H1 (cell line): ENCODE measurements at regions not wholly inside any gene's neighbourhood (a gene's known extent, or its start where the extent isn't known, plus 50 kb on each side); places are given as distances from the start of the nearest gene placed in this dataset.

Experiments
- CTCF ChIA-PET: fragments of 300-600 bp; sonication (Branson Sonifier 250); formaldehyde crosslinking; loops from one replicate; lab custom pipeline; 2021; ENCODE audit not compliant: partially characterized antibody; lab: Charles Lee
- POLR2A ChIA-PET: fragments of 300-600 bp; sonication (Branson Sonifier 250); formaldehyde crosslinking; loops from one replicate; lab custom pipeline; 2021; ENCODE audit warnings: inconsistent platforms; ENCODE audit not compliant: partially characterized antibody; lab: Charles Lee
- DNase-seq, 2 experiments: peaks; one replicate each; pipeline versions ENCODE4 v3.0.0 to v3.0.0-alpha.2; 2010 to 2022; ENCODE audit warnings: low spot score in 2 of 2, low read depth in 1 of 2, mixed read lengths in 1 of 2
- FAIRE-seq: peaks from 2 replicates; lab custom pipeline; 2011; peaks lifted over from hg19 to GRCh38; lab: Jason Lieb, UNC
- H2AFZ ChIP-seq: 2 replicates; pipeline ENCODE4 v1.8.1; 2012; ENCODE audit warnings: low read length, inconsistent platforms
- H2AK5ac ChIP-seq: 2 replicates; pipeline ENCODE4 v1.6.1; 2013; ENCODE audit warnings: low read depth, low read length
- H2BK120ac ChIP-seq: replicated peaks from 2 replicates; pipeline ENCODE3; 2013; ENCODE audit warnings: low read depth, low read length, inconsistent platforms
- H2BK12ac ChIP-seq: 2 replicates; pipeline ENCODE4 v1.6.1; 2013; ENCODE audit warnings: low read depth, low read length
- H2BK15ac ChIP-seq: 2 replicates; pipeline ENCODE4 v1.6.1; 2013; ENCODE audit warnings: low read length
- H2BK20ac ChIP-seq: 2 replicates; pipeline ENCODE4 v1.6.1; 2013; ENCODE audit warnings: low read length
- H2BK5ac ChIP-seq: 2 replicates; pipeline ENCODE4 v1.6.1; 2013; ENCODE audit warnings: low read depth, low read length
- H3K14ac ChIP-seq: 2 replicates; pipeline ENCODE4 v1.6.1; 2013; ENCODE audit warnings: inconsistent platforms; ENCODE audit not compliant: insufficient read length
- H3K18ac ChIP-seq: 2 replicates; pipeline ENCODE4 v1.6.1; 2013; ENCODE audit warnings: low read length; ENCODE audit errors: extremely low read depth
- H3K23ac ChIP-seq: 2 replicates; pipeline ENCODE4 v1.6.1; 2013; ENCODE audit warnings: inconsistent platforms; ENCODE audit not compliant: insufficient read length
- H3K23me2 ChIP-seq: 2 replicates; pipeline ENCODE4 v1.6.1; 2013; ENCODE audit warnings: low read depth, low read length
- H3K27ac ChIP-seq: 2 replicates; pipeline ENCODE4 v1.6.1; 2011; ENCODE audit warnings: low read depth, low read length, inconsistent platforms
- H3K27me3 ChIP-seq, 4 experiments: replicated peaks in 1 of 4; 1 replicate in 1 of 4; 2 replicates in 3 of 4; pipeline versions ENCODE4 v1.6.1 to v1.8.1; 2011 to 2013; ENCODE audit warnings: low read length in 3 of 4, mild to moderate bottlenecking in 3 of 4, inconsistent platforms in 2 of 4, mixed read lengths in 2 of 4, moderate library complexity in 1 of 4; ENCODE audit not compliant: control insufficient read depth in 3 of 4, insufficient read depth in 3 of 4; ENCODE audit errors: extremely low read depth in 1 of 4
- H3K36me3 ChIP-seq, 4 experiments: 2 replicates each; pipeline versions ENCODE4 v1.6.1 to v1.8.1; 2011 to 2013; ENCODE audit warnings: mild to moderate bottlenecking in 4 of 4, low read length in 3 of 4, moderate library complexity in 2 of 4, control low read depth in 1 of 4, inconsistent platforms in 1 of 4; ENCODE audit not compliant: insufficient read depth in 4 of 4, control insufficient read depth in 2 of 4
- H3K4ac ChIP-seq: replicated peaks from 2 replicates; pipeline ENCODE3; 2013; ENCODE audit warnings: low read length, low read depth, mixed read lengths, inconsistent platforms; ENCODE audit not compliant: insufficient read length
- H3K4me1 ChIP-seq, 4 experiments: replicated peaks in 1 of 4; 1 replicate in 1 of 4; 2 replicates in 3 of 4; pipeline versions ENCODE4 v1.6.1 to v1.8.1; 2011 to 2013; ENCODE audit warnings: low read length in 3 of 4, inconsistent platforms in 2 of 4, mixed read lengths in 1 of 4; ENCODE audit not compliant: insufficient read depth in 4 of 4, control insufficient read depth in 3 of 4
- H3K4me2 ChIP-seq, 2 experiments: 2 replicates each; pipeline versions ENCODE4 v1.6.1 to v1.8.1; 2011 to 2013; ENCODE audit warnings: low read depth in 2 of 2, low read length in 2 of 2, control low read depth in 1 of 2, inconsistent platforms in 1 of 2, mild to moderate bottlenecking in 1 of 2; ENCODE audit not compliant: insufficient read depth in 1 of 2
- H3K4me3 ChIP-seq, 4 experiments: fragments of 200-600, 300-600 bp in 1 of 4; sonication (generic), shearing (Covaris generic), sonication (Bioruptor Twin) in 1 of 4; 2 replicates each; pipeline versions ENCODE4 v1.5.1 to v1.8.1; 2011 to 2016; ENCODE audit warnings: low read length in 4 of 4, low read depth in 3 of 4, control low read depth in 2 of 4, inconsistent platforms in 2 of 4, mild to moderate bottlenecking in 2 of 4, mixed read lengths in 1 of 4, moderate library complexity in 1 of 4; ENCODE audit not compliant: insufficient read depth in 2 of 4; ENCODE audit errors: extremely low read depth in 1 of 4
- H3K56ac ChIP-seq: replicated peaks from 2 replicates; pipeline ENCODE3; 2013; ENCODE audit warnings: low read depth, mild to moderate bottlenecking, mixed read lengths, low read length, inconsistent platforms; ENCODE audit not compliant: insufficient read length
- H3K79me1 ChIP-seq: 2 replicates; pipeline ENCODE4 v1.6.1; 2013; ENCODE audit warnings: low read depth, low read length, control low read depth
- H3K79me2 ChIP-seq, 2 experiments: 2 replicates each; pipeline versions ENCODE4 v1.6.1 to v1.8.1; 2012 to 2013; ENCODE audit warnings: low read length in 2 of 2, mild to moderate bottlenecking in 2 of 2, inconsistent platforms in 1 of 2; ENCODE audit not compliant: insufficient read depth in 2 of 2, control insufficient read depth in 1 of 2
- H3K9ac ChIP-seq, 4 experiments: replicated peaks in 1 of 4; 1 replicate in 1 of 4; 2 replicates in 3 of 4; pipeline versions ENCODE4 v1.6.1 to v1.8.1; 2011 to 2013; ENCODE audit warnings: low read depth in 3 of 4, low read length in 3 of 4, control low read depth in 2 of 4, mild to moderate bottlenecking in 2 of 4, moderate library complexity in 2 of 4, inconsistent platforms in 1 of 4; ENCODE audit errors: extremely low read depth in 1 of 4
- H3K9me3 ChIP-seq, 2 experiments: 2 replicates each; pipeline versions ENCODE4 v1.6.1 to v1.8.1; 2012 to 2013; ENCODE audit warnings: mild to moderate bottlenecking in 2 of 2, moderate library complexity in 2 of 2, control low read depth in 1 of 2, inconsistent platforms in 1 of 2, low read depth in 1 of 2, low read length in 1 of 2, mixed read lengths in 1 of 2; ENCODE audit not compliant: insufficient read depth in 2 of 2
- H4K20me1 ChIP-seq, 2 experiments: replicated peaks in 1 of 2; 2 replicates each; pipeline versions ENCODE3 to v1.8.1; 2011 to 2013; ENCODE audit warnings: inconsistent platforms in 2 of 2, low read length in 2 of 2, mild to moderate bottlenecking in 1 of 2; ENCODE audit not compliant: insufficient read depth in 2 of 2, control insufficient read depth in 1 of 2
- H4K5ac ChIP-seq: 2 replicates; pipeline ENCODE4 v1.6.1; 2013; ENCODE audit warnings: low read length, low read depth, mixed read lengths, inconsistent platforms; ENCODE audit not compliant: insufficient read length
- H4K8ac ChIP-seq: 2 replicates; pipeline ENCODE4 v1.8.0; 2013; ENCODE audit warnings: mild to moderate bottlenecking, moderate library complexity, low read length, inconsistent platforms; ENCODE audit not compliant: insufficient read depth; ENCODE audit errors: extremely low read depth
- H4K91ac ChIP-seq: replicated peaks from 2 replicates; pipeline ENCODE3; 2013; ENCODE audit warnings: low read length, mixed read lengths, inconsistent platforms; ENCODE audit not compliant: insufficient read length
- HDAC2 ChIP-seq, 2 experiments: fragments of 300-600 bp in 1 of 2; sonication (generic) in 1 of 2; IDR thresholded peaks; 2 replicates each; pipeline ENCODE4 v1.6.1; 2011 to 2012; ENCODE audit warnings: low read depth in 2 of 2, low read length in 2 of 2, mild to moderate bottlenecking in 2 of 2, moderate library complexity in 2 of 2, borderline replicate concordance in 1 of 2, inconsistent platforms in 1 of 2
- SIRT6 ChIP-seq: IDR thresholded peaks from one replicate; pipeline ENCODE4 v1.7.1; 2012; ENCODE audit warnings: low read length, inconsistent platforms
- YY1 ChIP-seq: IDR thresholded peaks from 2 replicates; pipeline ENCODE4 v1.6.1; 2011; ENCODE audit warnings: low read depth, mild to moderate bottlenecking, low read length
- ZNF274 ChIP-seq: IDR thresholded peaks from 2 replicates; pipeline ENCODE4 v1.7.0; 2012; ENCODE audit warnings: low read length, borderline replicate concordance; ENCODE audit errors: extremely low read depth
- WGBS, 2 experiments: shearing (Covaris generic) in 1 of 2; methylation state at CpG; one replicate each; pipeline versions ENCODE4 v1.1.6 to v1.1.7; 2013 to 2015; ENCODE audit warnings: low lambda C conversion rate in 2 of 2, mixed read lengths in 2 of 2, inconsistent platforms in 1 of 2, low coverage in 1 of 2, missing lambda C conversion rate in 1 of 2; ENCODE audit not compliant: insufficient replicate concordance in 2 of 2, insufficient coverage in 1 of 2, insufficient read length in 1 of 2; ENCODE audit errors: extremely low coverage in 1 of 2, missing lambda C conversion rate in 1 of 2; 5-methylcytosine and 5-hydroxymethylcytosine counted together

GRCh38 chr2:88859461-88859860, 168.0 kb downstream of the RPIA start:
- DNase-seq (no peak), FAIRE-seq (no peak)
- H3K18ac ChIP-seq: no peak overlapping the region
- WGBS, 2 experiments: 89% methylated on average over 16 of the region's 16 CpGs; no CpG with 5 or more reads in 1 of the 2 experiments
- no peak overlapping the region for H3K14ac ChIP-seq
- ChIA-PET POLR2A (no interaction called here), CTCF (no interaction called here)
- H3K4me3 ChIP-seq: no peak overlapping the region
- H2BK12ac ChIP-seq: no peak overlapping the region
- H2BK5ac ChIP-seq: no peak overlapping the region
- peak overlapping the region; percentile 63 for H2BK120ac ChIP-seq
- no peaks in the 10 kb centered on the region for H3K79me2 ChIP-seq
- no peak overlapping the region for H2AFZ ChIP-seq
- TF ChIP-seq SIRT6: no peak
- TF ChIP-seq YY1: no peak
- TF ChIP-seq HDAC2 (IDR thresholded peaks at IDR 0.05; ENCODE audit: borderline replicate concordance in 1 of 2, low read depth in 2 of 2, low read length in 2 of 2): no peak
- no peak for TF ChIP-seq ZNF274
- H4K91ac ChIP-seq: no peak overlapping the region
- no peaks in the 10 kb centered on the region for H3K79me1 ChIP-seq
- no peaks in the 10 kb centered on the region for H3K9me3 ChIP-seq
- H4K8ac ChIP-seq: no peak overlapping the region
- no peak overlapping the region for H4K5ac ChIP-seq
- H3K23me2 ChIP-seq: no peaks in the 10 kb centered on the region; the same call in 1 of the 2 replicates
- H2BK15ac ChIP-seq: no peak overlapping the region
- no peaks in the 10 kb centered on the region for H3K36me3 ChIP-seq
- no peak overlapping the region for H3K4me2 ChIP-seq
- H3K27me3 ChIP-seq: no peaks in the 10 kb centered on the region
- H3K4me1 ChIP-seq: peaks cover 7 to 18% (median 9%) of the 10 kb centered on the region in 4 experiments; a peak in 5 of 7 replicates
- no peak overlapping the region for H3K23ac ChIP-seq
- H2AK5ac ChIP-seq: no peak overlapping the region
- H3K27ac ChIP-seq: no peak overlapping the region
- H2BK20ac ChIP-seq: no peak overlapping the region
- H4K20me1 ChIP-seq: no peaks in the 10 kb centered on the region
- H3K56ac ChIP-seq: no peak overlapping the region
- no peak overlapping the region for H3K9ac ChIP-seq
- H3K4ac ChIP-seq: no peak overlapping the region
